Non-pigmented ciliary epithelial cell (primary cell): ENCODE measurements at regions not wholly inside any gene's neighbourhood (a gene's known extent, or its start where the extent isn't known, plus 50 kb on each side); places are given as distances from the start of the nearest gene placed in this dataset.

ENCODE experiments used
- DNase-seq: peaks from one replicate; pipeline ENCODE4 v3.0.0-alpha.2; 2010; ENCODE audit warnings: low read depth

DNA sequence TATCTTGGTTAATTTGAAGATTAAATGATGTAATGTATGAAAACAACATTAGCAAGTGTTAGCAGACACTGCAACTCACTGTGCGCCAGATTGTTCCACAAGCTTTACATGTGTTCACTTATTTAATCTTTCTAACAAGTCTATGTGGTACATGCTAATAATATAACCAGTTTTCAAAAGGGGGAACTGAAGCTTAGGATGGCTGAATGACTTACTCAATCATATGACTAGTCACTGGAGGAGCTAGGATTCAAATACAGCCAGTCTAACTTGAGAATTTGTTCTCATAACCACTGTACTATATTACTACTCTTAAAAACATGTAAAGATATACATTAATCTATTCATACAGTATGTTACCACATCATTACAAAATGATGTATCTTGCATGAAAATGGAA is 60.5 kb upstream of the LRIG3 start:
- no peak for DNase-seq

DNA sequence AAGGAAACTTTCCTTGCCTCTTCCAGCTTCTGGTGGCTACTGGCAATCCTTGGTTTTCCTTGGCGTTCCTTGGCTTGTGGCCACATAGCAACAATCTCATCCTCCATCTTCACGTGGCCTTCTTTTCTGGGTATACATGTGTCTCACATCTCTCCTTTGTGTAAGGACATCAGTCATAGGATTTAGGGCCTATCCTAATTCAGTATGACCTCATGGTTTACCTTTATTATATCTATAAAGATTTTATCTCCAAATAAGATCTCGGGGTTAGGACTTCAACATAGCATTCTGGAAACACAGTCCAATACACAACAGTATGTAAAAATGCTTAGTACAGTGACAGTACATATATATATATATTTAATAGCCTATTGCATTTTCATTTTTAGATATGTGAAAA is 58.4 kb upstream of the LRIG3 start:
- DNase-seq: no peak

DNA sequence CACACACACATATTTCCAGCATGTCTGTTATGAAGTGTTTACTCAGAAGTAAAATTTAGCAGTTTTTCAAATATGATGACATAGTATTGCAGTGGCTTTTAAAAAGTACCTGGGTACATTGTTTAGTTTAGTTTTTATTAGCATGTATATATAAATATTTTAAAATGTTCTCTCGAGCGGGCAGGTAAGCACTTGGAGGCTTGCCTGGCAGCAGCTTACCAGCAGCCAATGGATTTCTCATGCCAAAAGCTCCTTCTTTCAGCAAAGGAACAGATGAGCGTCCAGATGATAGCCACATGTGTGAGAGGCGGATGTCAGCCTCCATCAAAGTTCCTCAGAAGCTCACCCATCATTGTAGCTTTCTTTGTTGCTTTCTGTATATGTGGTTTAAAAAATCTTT is 57.2 kb upstream of the LRIG3 start:
- DNase-seq: no peak

DNA sequence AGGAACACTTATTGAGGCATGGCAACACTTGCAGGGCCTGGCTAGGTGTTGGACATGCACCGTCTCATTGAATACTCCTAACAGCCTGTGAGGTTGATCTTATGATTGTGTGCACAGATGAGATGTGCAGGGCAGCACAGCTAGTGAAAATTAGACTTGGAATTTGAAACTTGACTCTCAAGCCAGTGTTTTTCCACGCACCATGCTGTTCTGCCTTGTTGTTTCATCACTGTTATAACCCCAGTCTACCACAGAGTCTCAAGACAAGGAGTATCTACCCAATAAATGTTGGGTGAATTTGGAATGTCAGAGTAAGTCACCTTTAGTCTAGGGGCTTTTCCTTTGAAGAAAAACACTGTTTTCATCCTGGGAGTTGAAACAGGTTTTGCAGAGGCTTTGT is 55.8 kb upstream of the LRIG3 start:
- no peak for DNase-seq
